Choroid plexus epithelial cell (primary cell): ENCODE measurements at regions not wholly inside any gene's neighbourhood (a gene's known extent, or its start where the extent isn't known, plus 50 kb on each side); places are given as distances from the start of the nearest gene placed in this dataset.
A peak's percentile ranks its signal among the peaks of the same experiment; 100 is the strongest.
"Not testable (repeated sequence)": the region's sequence is repeated elsewhere in the genome, so short reads cannot be mapped to it uniquely, and the experiment has no call there.

ENCODE experiments used
- DNase-seq: peaks from one replicate; pipeline ENCODE4 v3.0.0-alpha.2; 2010; ENCODE audit warnings: low read depth
- H3K4me3 ChIP-seq: 2 replicates; pipeline ENCODE4 v1.5.1; 2011; ENCODE audit warnings: low read depth, mild to moderate bottlenecking, control low read depth, low read length, moderate library complexity
- CTCF ChIP-seq: conservative IDR thresholded peaks from 2 replicates; pipeline ENCODE4 v1.5.1; 2011; ENCODE audit warnings: low read depth, mild to moderate bottlenecking, control low read depth, inconsistent platforms, low read length, moderate library complexity

- DNase-seq = peak; percentile 33
- H3K4me3 ChIP-seq = no peak overlapping the region
- TF ChIP-seq CTCF = no peak
Measured at GRCh38 chr12:95358111-95359083, 115.6 kb upstream of the METAP2 start.

GRCh38 chr12:95365912-95366311, 108.0 kb upstream of the METAP2 start:
- DNase-seq = no peak
- H3K4me3 ChIP-seq = no peak overlapping the region
- no peak for TF ChIP-seq CTCF

GRCh38 chr12:95368931-95369330, 105.0 kb upstream of the METAP2 start:
- TF ChIP-seq CTCF = no peak
- DNase-seq = no peak
- no peak overlapping the region for H3K4me3 ChIP-seq

GRCh38 chr12:95371571-95371970, 102.4 kb upstream of the METAP2 start:
- DNase-seq = no peak
- H3K4me3 ChIP-seq = no peak overlapping the region
- TF ChIP-seq CTCF = no peak

- H3K4me3 ChIP-seq, DNase-seq: not testable (repeated sequence)
Measured at GRCh38 chr12:95379481-95379880, 94.5 kb upstream of the METAP2 start.

- DNase-seq, H3K4me3 ChIP-seq: not testable (repeated sequence)
Measured at GRCh38 chr12:95380334-95380733, 93.6 kb upstream of the METAP2 start.

- TF ChIP-seq CTCF = no peak
- DNase-seq = peak; percentile 25
- H3K4me3 ChIP-seq = no peak overlapping the region
Measured at GRCh38 chr12:95380997-95381786, 92.8 kb upstream of the METAP2 start.
